Dendritic cell treated with granulocyte-macrophage colony-stimulating factor and Interleukin-4, amounts not matched to agents 40 ng/mL and 50 ng/mL, for 4 days (primary cell): ENCODE measurements at regions not wholly inside any gene's neighbourhood (a gene's known extent, or its start where the extent isn't known, plus 50 kb on each side); places are given as distances from the start of the nearest gene placed in this dataset.

ENCODE experiments used
- H3K27ac Mint-ChIP-seq: one replicate; pipeline ENCODE4 v1.8.0; 2022; ENCODE audit warnings: mild to moderate bottlenecking, mixed read lengths
- H3K27me3 Mint-ChIP-seq: one replicate; pipeline ENCODE4 v1.8.0; 2022; ENCODE audit warnings: mild to moderate bottlenecking, mixed read lengths
- H3K36me3 Mint-ChIP-seq: one replicate; pipeline ENCODE4 v1.8.0; 2022; ENCODE audit warnings: low read depth, mixed read lengths
- H3K4me1 Mint-ChIP-seq: one replicate; pipeline ENCODE4 v1.8.0; 2022; ENCODE audit warnings: low read depth, mixed read lengths
- H3K4me3 Mint-ChIP-seq: one replicate; pipeline ENCODE4 v1.8.0; 2022; ENCODE audit warnings: mild to moderate bottlenecking, moderate library complexity, mixed read lengths
- H3K9me3 Mint-ChIP-seq: one replicate; pipeline ENCODE4 v1.8.0; 2022; ENCODE audit warnings: mixed read lengths
- intact Hi-C: fragments of 100-400 bp; cut with micrococcal nuclease; formaldehyde crosslinking; loops from one replicate; pipeline ENCODE4 v1.15.0; 2022

- H3K36me3 Mint-ChIP-seq: no peaks in the 10 kb centered on the region
- no peaks in the 10 kb centered on the region for H3K9me3 Mint-ChIP-seq
- H3K4me3 Mint-ChIP-seq: no peak overlapping the region
- no peaks in the 10 kb centered on the region for H3K4me1 Mint-ChIP-seq
- intact Hi-C loops: no loop called here
- H3K27me3 Mint-ChIP-seq: no peaks in the 10 kb centered on the region
- no peak overlapping the region for H3K27ac Mint-ChIP-seq
These were observed 1927.2 kb downstream of the TP53TG3F start for GRCh38 chr16:35386619-35387018.

DNA sequence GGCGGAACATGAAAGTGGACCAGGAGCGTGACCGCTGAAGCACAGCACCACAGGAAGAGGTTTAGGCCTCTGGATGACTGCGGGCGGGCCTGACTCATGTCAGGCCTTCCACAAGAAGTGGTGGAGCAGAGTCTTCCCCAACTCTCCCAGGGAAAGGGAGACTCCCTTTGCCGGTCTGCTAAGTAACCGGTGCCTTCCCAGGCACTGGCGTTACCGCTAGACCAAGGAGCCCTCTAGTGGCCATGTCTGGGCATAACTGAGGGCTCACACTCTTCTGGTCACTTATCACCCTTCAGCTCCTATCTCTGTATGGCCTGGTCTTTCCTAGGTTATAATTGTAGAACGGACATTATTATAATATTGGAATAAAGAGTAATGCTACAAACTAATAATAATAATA, 1931.9 kb downstream of the TP53TG3F start:
- H3K27me3 Mint-ChIP-seq: no peaks in the 10 kb centered on the region
- no peaks in the 10 kb centered on the region for H3K9me3 Mint-ChIP-seq
- intact Hi-C loops: no loop called here
- no peak overlapping the region for H3K4me3 Mint-ChIP-seq
- no peaks in the 10 kb centered on the region for H3K4me1 Mint-ChIP-seq
- no peaks in the 10 kb centered on the region for H3K36me3 Mint-ChIP-seq
- H3K27ac Mint-ChIP-seq: no peak overlapping the region

GRCh38 chr16:35398180-35398579, 1938.8 kb downstream of the TP53TG3F start:
- no peaks in the 10 kb centered on the region for H3K27me3 Mint-ChIP-seq
- no peaks in the 10 kb centered on the region for H3K36me3 Mint-ChIP-seq
- no peaks in the 10 kb centered on the region for H3K4me1 Mint-ChIP-seq
- no peak overlapping the region for H3K27ac Mint-ChIP-seq
- H3K4me3 Mint-ChIP-seq: no peak overlapping the region
- intact Hi-C loops: no loop called here
- no peaks in the 10 kb centered on the region for H3K9me3 Mint-ChIP-seq

DNA sequence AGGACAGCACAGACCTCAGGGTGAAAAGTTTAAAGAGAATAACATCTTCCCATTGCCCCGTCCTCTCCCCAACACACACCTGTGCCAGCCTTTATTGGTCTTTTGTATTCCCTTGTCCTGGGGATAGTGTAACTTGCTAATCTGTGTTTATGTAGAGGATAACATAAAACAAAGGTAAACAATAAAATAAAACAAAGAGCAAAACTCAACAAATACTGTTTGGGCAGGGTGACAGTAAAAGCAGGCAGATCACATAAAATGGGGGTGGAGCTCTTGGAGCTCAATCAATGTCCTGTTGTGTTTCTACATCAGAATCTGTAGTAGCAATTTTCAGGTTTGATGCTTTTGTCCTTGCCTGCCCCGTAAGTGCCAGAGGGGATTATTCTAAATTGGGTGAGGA, 1939.7 kb downstream of the TP53TG3F start:
- no peaks in the 10 kb centered on the region for H3K4me1 Mint-ChIP-seq
- H3K36me3 Mint-ChIP-seq: no peaks in the 10 kb centered on the region
- no peaks in the 10 kb centered on the region for H3K27me3 Mint-ChIP-seq
- H3K9me3 Mint-ChIP-seq: no peaks in the 10 kb centered on the region
- intact Hi-C loops: no loop called here
- no peak overlapping the region for H3K4me3 Mint-ChIP-seq
- no peak overlapping the region for H3K27ac Mint-ChIP-seq

GRCh38 chr16:35404273-35404672, 1944.9 kb downstream of the TP53TG3F start:
- intact Hi-C loops: no loop called here
- Mint-ChIP-seq H3K36me3 (no peaks in the 10 kb centered on the region), H3K4me3 (no peak overlapping the region), H3K27me3 (no peaks in the 10 kb centered on the region), H3K9me3 (peaks cover 8% of the 10 kb centered on the region), H3K4me1 (no peaks in the 10 kb centered on the region), H3K27ac (no peak overlapping the region)

DNA sequence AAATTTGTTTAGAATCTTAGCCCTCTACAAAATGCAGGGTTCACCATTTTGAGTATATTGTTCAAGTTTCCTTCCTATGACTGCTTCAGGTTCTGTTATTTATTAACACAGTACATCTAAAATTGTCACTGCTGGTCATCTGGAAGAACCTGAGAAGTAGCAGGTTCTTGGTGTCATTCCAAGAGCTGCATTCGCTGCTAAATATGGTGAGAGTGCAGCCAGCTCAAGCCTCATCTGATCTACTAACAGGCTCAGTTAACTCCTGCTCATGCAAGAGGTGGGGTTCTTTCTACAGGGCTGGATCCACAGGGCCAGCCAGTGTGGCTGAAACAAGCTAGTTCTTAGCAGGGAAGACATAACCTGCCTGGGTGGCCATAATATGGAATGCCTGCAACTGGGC, 1946.1 kb downstream of the TP53TG3F start:
- H3K9me3 Mint-ChIP-seq: peaks cover 8% of the 10 kb centered on the region
- no peaks in the 10 kb centered on the region for H3K36me3 Mint-ChIP-seq
- intact Hi-C loops: no loop called here
- H3K27me3 Mint-ChIP-seq: no peaks in the 10 kb centered on the region
- no peaks in the 10 kb centered on the region for H3K4me1 Mint-ChIP-seq
- no peak overlapping the region for H3K27ac Mint-ChIP-seq
- H3K4me3 Mint-ChIP-seq: no peak overlapping the region

DNA sequence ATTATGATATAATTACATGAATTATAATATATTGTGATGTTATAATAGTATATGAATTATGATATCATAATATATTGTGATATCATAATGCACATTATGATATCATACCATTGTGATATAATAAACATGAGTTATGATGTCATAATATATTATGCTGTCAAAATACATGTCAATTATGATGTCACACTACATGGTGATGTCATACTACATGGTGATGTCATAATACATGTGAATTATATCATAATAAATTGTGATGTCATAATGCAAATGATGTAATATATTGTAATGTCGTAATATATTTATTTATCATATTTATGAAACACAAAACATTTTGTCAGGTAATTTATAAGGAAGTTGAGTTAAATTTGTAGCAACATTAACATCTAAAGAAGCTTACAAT, 1950.1 kb downstream of the TP53TG3F start:
- Mint-ChIP-seq H3K4me1 (no peaks in the 10 kb centered on the region), H3K27me3 (no peaks in the 10 kb centered on the region), H3K36me3 (no peaks in the 10 kb centered on the region), H3K9me3 (peaks cover 11% of the 10 kb centered on the region), H3K4me3 (no peak overlapping the region), H3K27ac (no peak overlapping the region)
- intact Hi-C loops: no loop called here

DNA sequence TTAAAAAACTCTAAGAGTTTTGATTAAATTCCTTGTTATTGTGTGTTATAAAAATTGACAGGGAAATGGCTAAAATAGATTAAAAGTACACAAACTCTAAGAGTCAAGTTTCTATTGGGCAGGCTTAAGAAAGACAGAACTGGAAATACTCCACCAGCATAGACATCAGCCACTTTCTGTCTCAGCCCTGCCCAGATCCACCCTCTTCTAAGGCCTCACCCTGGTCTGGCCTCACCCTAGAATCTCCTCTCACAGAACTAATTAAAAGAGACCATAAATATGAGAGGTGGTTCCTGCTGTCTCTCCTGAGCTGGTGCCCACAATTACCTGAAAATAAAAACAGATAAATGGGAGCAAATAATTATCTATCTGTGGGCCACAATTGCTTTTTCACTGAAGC, 1951.0 kb downstream of the TP53TG3F start:
- H3K4me1 Mint-ChIP-seq: no peaks in the 10 kb centered on the region
- no peaks in the 10 kb centered on the region for H3K27me3 Mint-ChIP-seq
- no peak overlapping the region for H3K27ac Mint-ChIP-seq
- no peaks in the 10 kb centered on the region for H3K36me3 Mint-ChIP-seq
- intact Hi-C loops: no loop called here
- H3K9me3 Mint-ChIP-seq: peaks cover 19% of the 10 kb centered on the region
- no peak overlapping the region for H3K4me3 Mint-ChIP-seq

DNA sequence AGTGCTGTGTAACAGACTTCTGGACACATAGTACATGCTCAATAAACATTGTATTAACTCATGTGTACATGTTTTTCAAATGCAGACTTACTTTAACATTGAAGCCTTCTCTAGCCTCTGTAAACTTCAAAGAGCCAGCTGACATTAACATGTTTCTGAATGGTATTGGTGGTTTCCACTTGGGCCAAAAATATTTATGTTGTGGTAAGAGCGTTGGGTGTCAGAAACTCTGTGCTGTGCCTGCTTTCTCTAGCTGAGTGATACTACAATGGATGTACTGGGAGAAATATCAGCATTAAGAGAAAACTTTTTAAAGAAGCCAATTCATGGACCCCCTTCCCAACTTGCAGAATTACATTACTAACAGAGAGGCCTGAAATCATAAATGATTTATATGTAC, 1951.7 kb downstream of the TP53TG3F start:
- Mint-ChIP-seq H3K4me1 (no peaks in the 10 kb centered on the region), H3K36me3 (no peaks in the 10 kb centered on the region), H3K27me3 (no peaks in the 10 kb centered on the region), H3K27ac (no peak overlapping the region), H3K4me3 (no peak overlapping the region), H3K9me3 (peaks cover 19% of the 10 kb centered on the region)
- intact Hi-C loops: no loop called here

- no peaks in the 10 kb centered on the region for H3K4me1 Mint-ChIP-seq
- H3K4me3 Mint-ChIP-seq: no peak overlapping the region
- H3K9me3 Mint-ChIP-seq: peaks cover 22% of the 10 kb centered on the region
- intact Hi-C loops: no loop called here
- no peaks in the 10 kb centered on the region for H3K27me3 Mint-ChIP-seq
- no peak overlapping the region for H3K27ac Mint-ChIP-seq
- no peaks in the 10 kb centered on the region for H3K36me3 Mint-ChIP-seq
These were observed 1954.7 kb downstream of the TP53TG3F start for GRCh38 chr16:35414139-35414538.

DNA sequence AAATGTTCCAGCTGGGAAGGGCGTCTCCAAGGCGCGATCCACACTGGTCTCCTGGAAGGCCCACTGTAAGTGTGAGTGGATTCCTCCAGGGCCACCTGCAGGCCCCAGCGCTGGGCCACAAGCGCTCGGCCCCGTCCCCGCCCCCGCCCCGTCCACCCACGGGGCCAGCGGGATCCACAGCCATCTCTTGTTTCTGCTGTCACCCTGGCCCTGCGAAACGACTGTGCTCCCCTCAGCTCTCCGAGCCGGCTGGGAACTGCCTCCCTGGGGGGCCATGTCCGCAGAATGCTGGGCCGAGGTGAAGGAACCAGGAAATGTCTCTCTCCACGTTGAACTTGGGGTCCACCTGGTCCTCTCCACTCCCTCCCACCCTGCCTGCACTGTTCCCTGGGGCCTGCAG, 1955.2 kb downstream of the TP53TG3F start:
- intact Hi-C loops: no loop called here
- Mint-ChIP-seq H3K27me3 (no peaks in the 10 kb centered on the region), H3K27ac (no peak overlapping the region), H3K9me3 (peaks cover 26% of the 10 kb centered on the region), H3K36me3 (no peaks in the 10 kb centered on the region), H3K4me1 (no peaks in the 10 kb centered on the region), H3K4me3 (no peak overlapping the region)

DNA sequence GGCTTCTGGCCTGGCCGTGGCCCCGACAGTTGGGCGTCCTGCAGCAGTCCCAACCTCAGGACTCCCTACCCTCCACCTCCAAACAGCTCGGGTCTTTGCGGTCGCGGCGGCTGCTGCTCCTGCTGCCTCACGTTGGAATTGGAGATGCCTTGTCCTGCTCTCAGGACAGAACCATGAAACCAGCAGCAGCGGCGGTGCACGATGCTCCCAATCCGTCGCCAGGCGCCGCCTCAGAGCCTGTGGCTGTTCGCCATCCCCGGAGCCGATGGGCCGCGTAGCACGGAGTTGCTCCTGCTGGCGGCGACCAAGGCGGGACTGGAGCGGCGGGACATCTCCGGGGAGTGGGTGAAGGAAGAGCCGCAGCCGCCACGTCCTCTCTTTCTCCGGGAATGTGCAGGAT, 1965.9 kb downstream of the TP53TG3F start:
- Mint-ChIP-seq H3K36me3 (no peaks in the 10 kb centered on the region), H3K4me3 (no peak overlapping the region), H3K27me3 (no peaks in the 10 kb centered on the region), H3K27ac (no peak overlapping the region), H3K4me1 (no peaks in the 10 kb centered on the region), H3K9me3 (peaks cover 38% of the 10 kb centered on the region)
- intact Hi-C loops: no loop called here

DNA sequence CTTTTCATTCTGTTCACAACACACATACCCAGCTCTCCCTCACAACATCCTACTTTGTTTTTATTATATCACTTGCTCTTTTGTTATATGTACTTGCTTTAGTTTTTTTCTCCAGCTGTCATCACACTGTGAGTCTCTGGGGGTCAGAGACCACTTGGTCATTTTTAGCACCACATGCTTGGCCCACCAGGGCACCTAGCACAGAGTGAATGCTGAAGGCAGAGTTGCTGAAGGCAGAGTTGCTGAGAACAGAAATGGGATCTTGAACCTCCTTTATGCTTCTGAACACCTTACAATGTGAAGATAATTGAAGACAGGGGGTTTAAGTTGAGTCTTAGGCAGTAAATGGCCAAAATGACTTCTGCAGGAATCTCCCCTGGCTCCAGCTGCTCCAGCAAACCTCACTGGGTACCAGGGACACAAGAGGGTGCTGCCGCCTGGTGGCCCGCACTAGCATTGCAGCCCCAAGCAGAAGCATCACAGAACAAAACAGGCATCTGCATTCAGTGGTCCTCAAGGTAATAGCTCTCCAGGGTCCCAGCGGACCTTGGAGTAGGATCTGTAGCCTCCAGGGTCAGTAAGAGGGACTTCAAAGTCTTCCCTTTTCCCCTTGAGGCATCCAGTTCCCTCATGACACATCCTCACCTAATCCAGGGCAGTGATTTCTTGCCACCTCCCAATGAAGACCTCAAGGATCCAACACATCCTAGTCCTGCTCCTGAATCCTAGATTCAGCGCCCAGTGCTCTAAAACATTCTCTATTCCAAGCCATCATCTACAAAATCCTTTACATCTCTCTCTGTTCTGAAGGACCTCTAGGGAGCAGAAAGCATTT, 1972.6 kb downstream of the TP53TG3F start:
- Mint-ChIP-seq H3K27ac (no peak overlapping the region), H3K9me3 (peaks cover 36% of the 10 kb centered on the region), H3K27me3 (no peaks in the 10 kb centered on the region)

DNA sequence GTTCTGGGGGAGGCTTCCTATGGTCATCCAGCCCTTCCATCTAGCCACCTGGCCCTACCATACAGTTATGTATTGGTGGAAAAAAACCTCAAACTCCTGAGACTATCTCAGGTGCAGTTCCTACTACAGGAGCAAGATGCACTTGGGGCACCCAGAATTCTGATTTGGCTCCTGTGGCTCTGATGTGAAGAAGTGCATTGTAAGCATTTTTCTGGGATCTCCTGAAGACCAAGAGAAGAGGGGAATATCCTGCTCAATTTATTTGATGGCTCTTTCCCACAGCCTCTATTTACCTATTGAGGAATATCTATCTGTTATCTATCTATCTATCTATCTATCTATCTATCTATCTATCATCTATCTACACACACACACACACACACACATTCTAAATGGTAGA, 1981.5 kb downstream of the TP53TG3F start:
- no peaks in the 10 kb centered on the region for H3K36me3 Mint-ChIP-seq
- intact Hi-C loops: no loop called here
- H3K27ac Mint-ChIP-seq: no peak overlapping the region
- H3K9me3 Mint-ChIP-seq: peaks cover 55% of the 10 kb centered on the region
- H3K4me1 Mint-ChIP-seq: no peaks in the 10 kb centered on the region
- no peaks in the 10 kb centered on the region for H3K27me3 Mint-ChIP-seq
- H3K4me3 Mint-ChIP-seq: no peak overlapping the region

More for the DNA sequence above, 1972.6 kb downstream of the TP53TG3F start:
- Mint-ChIP-seq H3K4me3 (no peak overlapping the region), H3K36me3 (no peaks in the 10 kb centered on the region), H3K4me1 (no peaks in the 10 kb centered on the region)
- intact Hi-C loops: no loop called here

GRCh38 chr16:35447010-35447558, 1987.7 kb downstream of the TP53TG3F start:
- no peaks in the 10 kb centered on the region for H3K27me3 Mint-ChIP-seq
- no peak overlapping the region for H3K27ac Mint-ChIP-seq
- H3K36me3 Mint-ChIP-seq: no peaks in the 10 kb centered on the region
- no peak overlapping the region for H3K4me3 Mint-ChIP-seq
- H3K9me3 Mint-ChIP-seq: peaks cover 68% of the 10 kb centered on the region
- intact Hi-C loops: no loop called here
- H3K4me1 Mint-ChIP-seq: no peaks in the 10 kb centered on the region
